ENCODE measurements at regions not wholly inside any gene's neighbourhood (a gene's known extent, or its start where the extent isn't known, plus 50 kb on each side); places are given as distances from the start of the nearest gene placed in this dataset.
"Not testable (repeated sequence)": the region's sequence is repeated elsewhere in the genome, so short reads cannot be mapped to it uniquely, and the experiment has no call there.

- DNase-seq = no peak
Measured at GRCh38 chr18:62442391-62442790, 80.4 kb upstream of the ZCCHC2 start.

DNA sequence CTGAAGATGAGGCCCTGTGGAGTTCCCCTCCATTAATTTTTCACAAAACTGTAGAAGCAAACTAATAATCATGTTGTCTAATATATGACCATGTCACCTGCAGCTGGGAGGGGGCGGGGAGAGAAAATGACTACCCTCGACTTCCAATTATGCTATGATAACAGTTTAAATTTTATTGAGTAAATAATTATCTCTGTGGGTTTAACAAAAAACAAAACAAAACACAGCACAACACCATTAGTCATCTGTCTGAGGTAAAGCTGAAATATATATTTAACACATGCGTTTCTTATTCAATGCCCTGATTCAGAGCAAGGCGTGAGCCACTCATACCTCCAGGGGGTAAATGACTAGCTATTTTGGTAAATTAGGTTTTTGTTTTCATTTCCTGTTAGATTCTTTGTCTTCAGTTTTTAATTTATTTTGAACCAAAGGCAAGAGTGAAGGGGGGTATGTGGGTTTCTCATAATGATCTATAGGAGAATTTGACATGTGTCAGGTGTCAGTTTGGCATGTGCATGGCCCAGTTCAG lies 77.4 kb upstream of the ZCCHC2 start:
- DNase-seq = no peak

DNA sequence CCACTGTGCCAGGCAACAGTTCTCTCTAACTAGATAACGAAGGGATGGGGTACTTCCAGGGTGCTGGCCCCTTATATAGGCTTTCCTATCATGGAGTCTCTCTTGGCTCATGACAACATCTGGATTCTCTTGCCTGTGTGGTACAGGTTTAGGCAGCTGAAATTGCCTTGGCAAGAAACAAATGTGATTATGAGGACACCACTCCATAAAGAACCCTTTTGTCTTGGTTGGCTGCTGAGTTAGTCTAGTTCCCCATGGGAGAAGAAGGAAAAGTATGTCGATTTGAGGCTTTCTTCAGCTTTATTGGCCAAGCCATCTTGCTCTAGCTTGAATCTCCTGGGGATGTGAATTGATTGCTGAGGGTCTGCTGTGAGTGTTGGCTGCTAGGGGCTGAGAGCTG lies 76.3 kb upstream of the ZCCHC2 start:
- DNase-seq = no peak

DNA sequence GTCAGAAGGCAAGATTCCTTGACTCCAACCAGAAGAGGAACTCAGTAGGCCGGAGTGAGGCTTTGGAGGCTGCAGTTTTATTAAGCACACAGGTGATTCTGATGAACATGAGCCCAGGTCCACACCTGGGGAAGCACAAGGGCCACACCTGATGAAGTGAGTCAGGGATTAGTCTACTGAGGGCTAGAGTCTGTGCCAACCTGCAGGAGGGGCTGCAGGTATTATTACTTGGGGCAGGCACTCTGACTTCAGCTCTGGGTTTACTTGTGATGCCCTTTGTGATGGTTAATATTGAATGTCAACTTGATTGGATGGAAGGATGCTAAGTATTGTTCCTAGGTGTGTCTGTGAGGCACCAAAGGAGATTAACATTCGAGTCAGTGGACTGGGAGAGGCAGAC lies 75.2 kb upstream of the ZCCHC2 start:
- DNase-seq = no peak

DNA sequence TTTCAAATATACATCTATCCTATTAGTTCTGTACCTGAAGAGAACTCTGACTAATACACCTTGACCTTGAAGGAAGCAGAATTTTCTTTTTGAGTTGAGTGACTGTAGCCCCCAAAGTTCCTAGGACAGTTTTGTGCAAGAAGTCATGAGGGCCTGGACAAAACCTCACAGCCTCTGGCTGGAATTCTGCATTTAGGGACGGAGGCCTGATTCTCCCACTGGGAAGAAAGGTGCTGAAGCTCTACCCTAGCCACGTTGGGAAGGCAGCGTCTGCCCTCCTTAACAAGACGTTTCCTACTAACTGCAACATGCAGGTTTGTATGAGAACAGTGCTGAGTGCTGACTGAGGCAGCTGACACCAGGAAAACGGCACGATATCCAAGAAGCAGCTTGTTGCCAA lies 74.4 kb upstream of the ZCCHC2 start:
- no peak for DNase-seq

- DNase-seq = no peak
Measured at GRCh38 chr18:62449490-62450104, 73.2 kb upstream of the ZCCHC2 start.

DNA sequence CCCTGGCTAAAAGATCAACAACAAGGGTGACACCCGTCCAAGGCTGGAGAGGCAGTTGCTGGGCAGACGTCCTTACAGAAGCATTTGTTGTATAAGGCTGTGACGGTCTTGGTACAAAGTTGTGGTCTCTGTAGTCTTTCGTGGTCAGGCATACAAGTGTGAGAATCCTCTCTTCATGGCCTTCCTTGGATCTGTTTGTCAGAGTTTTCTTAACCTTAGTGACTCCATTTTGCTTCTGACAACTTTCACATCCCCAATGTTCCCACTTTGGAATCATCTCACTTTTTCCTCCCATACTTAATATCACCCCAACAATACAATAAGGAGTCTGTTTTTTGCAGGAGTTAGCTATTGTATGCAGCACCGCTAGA lies 72.7 kb upstream of the ZCCHC2 start:
- DNase-seq = no peak

- peak; percentile 47 for DNase-seq
Measured at GRCh38 chr18:62450546-62451410, 72.0 kb upstream of the ZCCHC2 start.

GRCh38 chr18:62452280-62452831 lies 70.5 kb upstream of the ZCCHC2 start:
- no peak for DNase-seq

- DNase-seq = no peak
Measured at GRCh38 chr18:62453864-62454263, 69.0 kb upstream of the ZCCHC2 start.

- DNase-seq = no peak
Measured at GRCh38 chr18:62454527-62454926, 68.3 kb upstream of the ZCCHC2 start.

- DNase-seq = no peak
Measured at GRCh38 chr18:62455222-62455621, 67.6 kb upstream of the ZCCHC2 start.

DNA sequence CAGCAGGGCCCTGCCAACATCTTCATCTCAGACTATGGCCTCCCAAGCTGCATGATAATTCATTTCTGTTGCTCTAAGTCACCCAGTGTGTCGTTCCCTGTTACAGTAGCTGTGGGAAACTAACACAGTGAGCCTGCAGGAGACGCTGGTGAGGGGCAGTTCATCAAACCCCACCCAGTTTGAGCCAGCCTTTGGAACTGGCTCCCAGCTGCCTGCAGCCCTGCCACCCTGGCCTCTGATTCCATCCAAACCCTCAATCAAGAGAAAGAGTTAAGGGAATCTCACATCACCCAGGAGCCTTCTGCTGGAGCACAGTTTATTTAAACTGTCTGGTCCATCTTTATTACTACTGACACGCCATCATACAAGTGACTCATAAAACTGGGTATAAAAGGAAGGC lies 64.9 kb upstream of the ZCCHC2 start:
- no peak for DNase-seq

GRCh38 chr18:62458346-62458745 lies 64.5 kb upstream of the ZCCHC2 start:
- DNase-seq = no peak

DNA sequence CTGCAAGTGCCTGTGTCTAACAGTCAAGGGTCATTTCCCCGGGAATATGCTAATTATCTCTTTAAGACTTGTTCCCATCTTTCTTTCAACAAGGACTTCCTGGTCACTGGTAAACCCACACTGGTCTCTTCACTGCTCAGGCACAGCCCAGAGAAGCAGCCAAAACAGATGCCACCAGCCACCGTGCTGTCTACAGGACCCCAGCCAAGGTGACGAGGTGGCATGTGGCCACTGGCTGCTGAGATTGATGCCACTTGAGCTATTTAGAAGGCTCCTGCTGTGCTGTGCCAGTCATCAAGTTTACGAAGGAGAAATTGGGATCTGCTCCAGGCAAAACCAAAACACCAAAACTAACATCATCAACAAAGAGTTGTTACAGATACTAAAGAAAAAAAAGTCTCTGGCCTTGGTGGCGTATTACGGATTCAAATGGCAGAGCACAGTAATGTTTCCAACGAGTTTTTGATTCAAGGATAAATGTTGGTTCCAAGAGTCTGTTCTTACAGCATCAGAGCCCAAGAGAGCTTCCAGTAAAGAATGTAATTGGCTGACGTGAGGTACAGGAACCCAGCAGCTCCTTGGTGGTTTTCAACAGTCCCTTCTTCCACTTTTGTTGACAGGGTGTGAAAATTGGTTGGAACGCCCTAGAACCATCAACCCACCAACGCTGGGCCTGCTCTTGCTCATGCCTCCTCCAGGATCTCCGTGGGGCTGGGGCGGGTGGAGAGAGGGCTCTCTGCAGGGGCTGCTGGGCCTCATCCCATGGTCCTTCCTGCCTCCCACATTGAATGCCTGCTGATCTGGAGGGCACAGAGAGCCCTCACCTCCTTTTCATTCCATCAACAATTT lies 63.7 kb upstream of the ZCCHC2 start:
- no peak for DNase-seq

DNA sequence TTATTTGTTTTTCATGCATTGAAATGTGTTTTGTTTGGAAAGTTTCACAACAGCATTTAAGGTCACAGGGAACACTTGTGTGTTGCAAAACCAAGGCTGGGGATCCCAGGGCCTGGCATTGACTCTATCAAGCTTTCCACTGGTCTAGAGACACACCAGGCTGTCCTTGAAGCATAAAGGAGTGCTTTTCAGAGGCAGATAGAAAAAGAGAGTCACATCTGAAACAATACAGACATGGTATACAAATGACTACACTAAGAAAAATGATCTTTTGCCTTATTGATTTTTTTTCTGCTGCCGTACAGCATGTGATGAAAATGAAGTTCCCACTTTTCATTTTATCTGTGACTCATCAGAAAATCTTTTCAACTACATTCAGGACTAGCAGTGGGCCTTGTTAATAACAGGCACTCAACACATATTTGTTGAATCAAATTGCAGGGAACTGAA lies 61.9 kb upstream of the ZCCHC2 start:
- no peak for DNase-seq

DNA sequence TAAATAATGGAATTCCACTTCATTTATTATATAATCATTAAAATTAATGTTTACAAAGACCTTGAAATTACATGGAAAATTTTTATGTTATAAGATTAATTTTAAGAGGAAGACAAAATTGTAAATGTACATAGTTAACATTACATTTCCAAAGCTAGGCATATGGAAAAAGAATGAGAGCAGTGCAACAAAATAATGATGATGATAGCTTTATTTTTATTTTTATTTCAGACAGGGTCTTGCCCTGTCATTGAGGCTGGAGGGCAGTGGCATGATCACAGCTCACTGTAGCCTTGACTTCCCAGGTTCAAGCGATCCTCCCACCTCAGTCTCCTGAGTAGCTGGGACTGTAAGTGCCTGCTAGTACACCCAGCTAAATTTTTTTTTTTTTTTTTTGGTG lies 61.2 kb upstream of the ZCCHC2 start:
- no peak for DNase-seq

DNA sequence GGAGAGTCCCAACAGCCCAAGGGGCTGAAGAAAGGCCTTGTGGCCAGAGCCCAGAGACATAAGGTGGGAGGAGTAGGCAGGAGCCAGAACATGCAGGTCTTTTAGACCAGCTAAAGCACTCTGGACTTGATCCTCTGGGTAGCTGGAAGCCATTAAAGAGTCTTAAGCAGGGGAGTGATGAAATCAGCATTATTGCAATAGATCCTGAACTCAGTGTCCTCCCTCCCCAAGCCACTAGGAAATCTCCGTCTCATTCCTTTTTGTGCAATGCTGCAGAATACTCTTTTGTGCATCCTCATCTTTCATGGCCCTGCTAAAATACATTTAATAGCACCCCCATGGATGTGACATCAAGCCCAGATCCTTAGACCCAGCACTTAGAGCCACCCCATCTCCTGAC lies 58.6 kb upstream of the ZCCHC2 start:
- no peak for DNase-seq

GRCh38 chr18:62469131-62469530 lies 53.7 kb upstream of the ZCCHC2 start:
- not testable (repeated sequence) for DNase-seq
